Esophagus muscularis mucosa (tissue), 3 donors: ENCODE measurements at regions not wholly inside any gene's neighbourhood (a gene's known extent, or its start where the extent isn't known, plus 50 kb on each side); places are given as distances from the start of the nearest gene placed in this dataset.

Experiments used
- POLR2A ChIP-seq: fragments of 450-650 bp; IDR thresholded peaks from one replicate; pipeline ENCODE4 v1.6.1; 2017; ENCODE audit warnings: antibody characterized with exemption, moderate library complexity, mild to moderate bottlenecking, low read depth
- POLR2AphosphoS5 ChIP-seq, 2 donors: sonication (generic); formaldehyde crosslinking; IDR thresholded peaks; one replicate each; pipeline ENCODE4 v1.6.1; 2017; ENCODE audit warnings: antibody characterized with exemption in 2 of 2
- TF ChIP-seq, protein P1 (sequence below), 3 experiments: fragments of 200-600 bp in 2 of 3; fragments of 450-650 bp in 1 of 3; sonication (generic) in 2 of 3; IDR thresholded peaks; one replicate each; pipeline ENCODE4 v1.5.1; 2017 to 2019; ENCODE audit warnings: antibody characterized with exemption in 3 of 3, mild to moderate bottlenecking in 2 of 3, moderate library complexity in 1 of 3

DNA sequence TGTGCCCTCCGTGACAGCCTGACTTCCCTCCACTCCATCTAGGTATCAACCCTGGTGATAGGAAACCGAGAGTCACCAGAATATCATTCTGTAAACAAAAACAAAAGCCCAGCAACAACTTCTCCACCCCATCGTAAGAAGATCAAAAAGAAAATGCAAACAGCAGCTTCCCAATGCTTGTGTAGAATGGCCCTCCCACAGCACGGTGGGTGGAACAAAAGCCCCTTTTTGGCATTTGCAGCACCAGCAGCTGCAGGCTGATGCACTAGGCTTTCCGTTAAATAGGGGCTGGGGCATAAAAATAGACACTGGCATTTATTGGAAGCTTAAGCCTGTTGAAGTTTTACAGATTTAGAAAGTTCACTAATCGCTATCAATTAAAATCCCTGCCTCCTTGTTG, 513.0 kb downstream of the GALR1 start:
- TF ChIP-seq, protein P1, sequence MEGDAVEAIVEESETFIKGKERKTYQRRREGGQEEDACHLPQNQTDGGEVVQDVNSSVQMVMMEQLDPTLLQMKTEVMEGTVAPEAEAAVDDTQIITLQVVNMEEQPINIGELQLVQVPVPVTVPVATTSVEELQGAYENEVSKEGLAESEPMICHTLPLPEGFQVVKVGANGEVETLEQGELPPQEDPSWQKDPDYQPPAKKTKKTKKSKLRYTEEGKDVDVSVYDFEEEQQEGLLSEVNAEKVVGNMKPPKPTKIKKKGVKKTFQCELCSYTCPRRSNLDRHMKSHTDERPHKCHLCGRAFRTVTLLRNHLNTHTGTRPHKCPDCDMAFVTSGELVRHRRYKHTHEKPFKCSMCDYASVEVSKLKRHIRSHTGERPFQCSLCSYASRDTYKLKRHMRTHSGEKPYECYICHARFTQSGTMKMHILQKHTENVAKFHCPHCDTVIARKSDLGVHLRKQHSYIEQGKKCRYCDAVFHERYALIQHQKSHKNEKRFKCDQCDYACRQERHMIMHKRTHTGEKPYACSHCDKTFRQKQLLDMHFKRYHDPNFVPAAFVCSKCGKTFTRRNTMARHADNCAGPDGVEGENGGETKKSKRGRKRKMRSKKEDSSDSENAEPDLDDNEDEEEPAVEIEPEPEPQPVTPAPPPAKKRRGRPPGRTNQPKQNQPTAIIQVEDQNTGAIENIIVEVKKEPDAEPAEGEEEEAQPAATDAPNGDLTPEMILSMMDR (IDR thresholded peaks at IDR 0.05) = no peak
- no peak for TF ChIP-seq POLR2A
- TF ChIP-seq POLR2AphosphoS5 (IDR thresholded peaks at IDR 0.05) = no peak
